GM19238 (cell line): ENCODE measurements at regions not wholly inside any gene's neighbourhood (a gene's known extent, or its start where the extent isn't known, plus 50 kb on each side); places are given as distances from the start of the nearest gene placed in this dataset.
"Not testable (repeated sequence)": the region's sequence is repeated elsewhere in the genome, so short reads cannot be mapped to it uniquely, and the experiment has no call there.

ENCODE experiments used
- DNase-seq: peaks from one replicate; pipeline ENCODE4 v3.0.0; 2011; ENCODE audit warnings: low spot score; ENCODE audit not compliant: insufficient read length

GRCh38 chr5:131005963-131006684, 158.9 kb downstream of the HINT1 start:
- no peak for DNase-seq

GRCh38 chr5:131001507-131001906, 163.5 kb downstream of the HINT1 start:
- DNase-seq, result no peak

- no peak for DNase-seq
Measured at GRCh38 chr5:131000289-131000688, 164.8 kb downstream of the HINT1 start.

- DNase-seq, result not testable (repeated sequence)
Measured at GRCh38 chr5:130996720-130997119, 168.3 kb downstream of the HINT1 start.

GRCh38 chr5:130995851-130996250, 169.2 kb downstream of the HINT1 start:
- no peak for DNase-seq

GRCh38 chr5:130995254-130995515, 169.9 kb downstream of the HINT1 start:
- no peak for DNase-seq

- DNase-seq, result no peak
Measured at GRCh38 chr5:130994496-130995253, 170.4 kb downstream of the HINT1 start.

- no peak for DNase-seq
Measured at GRCh38 chr5:130992621-130993020, 172.4 kb downstream of the HINT1 start.

GRCh38 chr5:130992095-130992494, 173.0 kb downstream of the HINT1 start:
- DNase-seq, result no peak

GRCh38 chr5:130985776-130986175, 179.3 kb downstream of the HINT1 start:
- no peak for DNase-seq

GRCh38 chr5:130981663-130982062, 183.4 kb downstream of the HINT1 start:
- DNase-seq, result no peak

GRCh38 chr5:130978475-130978874, 186.6 kb downstream of the HINT1 start:
- DNase-seq, result no peak

- no peak for DNase-seq
Measured at GRCh38 chr5:130976493-130976892, 188.6 kb downstream of the HINT1 start.

GRCh38 chr5:130975847-130976246, 189.2 kb downstream of the HINT1 start:
- no peak for DNase-seq

- no peak for DNase-seq
Measured at GRCh38 chr5:130975299-130975698, 189.8 kb downstream of the HINT1 start.

- DNase-seq, result no peak
Measured at GRCh38 chr5:130974021-130974683, 190.9 kb downstream of the HINT1 start.

GRCh38 chr5:130966990-130967525, 198.0 kb downstream of the HINT1 start:
- no peak for DNase-seq

- no peak for DNase-seq
Measured at GRCh38 chr5:130965920-130966319, 199.1 kb downstream of the HINT1 start.

- no peak for DNase-seq
Measured at GRCh38 chr5:130965360-130965759, 199.7 kb downstream of the HINT1 start.

- no peak for DNase-seq
Measured at GRCh38 chr5:130964231-130965202, 200.5 kb downstream of the HINT1 start.

- DNase-seq, result no peak
Measured at GRCh38 chr5:130963798-130964197, 201.3 kb downstream of the HINT1 start.
